Liver (tissue), 3 donors: ENCODE measurements at regions not wholly inside any gene's neighbourhood (a gene's known extent, or its start where the extent isn't known, plus 50 kb on each side); places are given as distances from the start of the nearest gene placed in this dataset.

Source experiments
- ATF3 ChIP-seq: IDR thresholded peaks from 2 replicates; pipeline ENCODE4 v1.6.1; 2016; ENCODE audit warnings: antibody characterized with exemption
- CTCF ChIP-seq: fragments of 150-350 bp; IDR thresholded peaks from 2 replicates; pipeline ENCODE4 v1.5.1; 2017; ENCODE audit warnings: improper control_type of control experiment, low read depth, low read length; ENCODE audit not compliant: missing input control
- GABPA ChIP-seq, 2 donors: IDR thresholded peaks in 1 of 2; conservative IDR thresholded peaks in 1 of 2; 2 replicates each; pipeline ENCODE4 v1.6.1; 2016; ENCODE audit warnings: antibody characterized with exemption in 2 of 2, mild to moderate bottlenecking in 1 of 2, moderate library complexity in 1 of 2
- MAX ChIP-seq: IDR thresholded peaks from 2 replicates; pipeline ENCODE4 v1.6.1; 2016; ENCODE audit warnings: antibody characterized with exemption
- NR2F2 ChIP-seq: IDR thresholded peaks from 2 replicates; pipeline ENCODE4 v1.6.1; 2016; ENCODE audit warnings: antibody characterized with exemption
- RAD21 ChIP-seq, 2 donors: IDR thresholded peaks; 2 replicates each; pipeline ENCODE4 v1.6.1; 2016; ENCODE audit warnings: antibody characterized with exemption in 2 of 2, mild to moderate bottlenecking in 2 of 2
- REST ChIP-seq: IDR thresholded peaks from 2 replicates; pipeline ENCODE4 v1.6.1; 2016; ENCODE audit warnings: antibody characterized with exemption, mild to moderate bottlenecking
- SP1 ChIP-seq: IDR thresholded peaks from 2 replicates; pipeline ENCODE4 v1.6.1; 2018; ENCODE audit warnings: antibody characterized with exemption, mild to moderate bottlenecking
- ZBTB33 ChIP-seq: IDR thresholded peaks from 2 replicates; pipeline ENCODE4 v1.6.1; 2016; ENCODE audit warnings: antibody characterized with exemption
- donor health status: healthy.
- donor health status: healthy.

- TF ChIP-seq REST (no peak), RAD21 (IDR thresholded peaks at IDR 0.05) (no peak), CTCF (no peak), MAX (no peak), GABPA (IDR thresholded peaks at IDR 0.05 in 1 of 2, conservative IDR thresholded peaks at IDR 0.05 in 1 of 2) (no peak), SP1 (no peak), ZBTB33 (no peak), NR2F2 (no peak), ATF3 (no peak)
These were observed 138.3 kb downstream of the CDC5L start for GRCh38 chr6:44525761-44526351.
